ENCODE measurements at regions not wholly inside any gene's neighbourhood (a gene's known extent, or its start where the extent isn't known, plus 50 kb on each side); places are given as distances from the start of the nearest gene placed in this dataset.
A peak's percentile ranks its signal among the peaks of the same experiment; 100 is the strongest.

DNA sequence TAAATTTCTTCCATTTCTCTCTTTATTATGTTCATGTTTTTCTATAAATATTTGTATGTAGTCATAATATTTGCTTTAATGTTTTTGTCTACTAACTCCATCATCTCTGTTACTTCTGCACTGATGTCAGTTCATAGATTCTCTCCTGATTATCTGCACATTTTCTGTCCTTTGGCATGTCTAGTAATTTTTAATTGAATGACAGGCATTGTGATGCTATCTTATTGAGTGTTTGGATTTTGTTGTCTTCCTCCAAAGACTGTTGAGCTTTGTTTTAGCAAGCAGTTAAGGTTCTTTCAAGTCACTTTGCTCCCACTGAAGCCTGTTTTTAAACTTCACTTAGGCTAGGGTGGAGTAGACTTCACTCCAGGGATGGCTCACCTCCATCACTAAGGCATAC is 276.8 kb downstream of the DLEU7 start:
- no peak for DNase-seq (ENCODE audit: low read depth in 2 of 2)
- TF ChIP-seq, protein P1, sequence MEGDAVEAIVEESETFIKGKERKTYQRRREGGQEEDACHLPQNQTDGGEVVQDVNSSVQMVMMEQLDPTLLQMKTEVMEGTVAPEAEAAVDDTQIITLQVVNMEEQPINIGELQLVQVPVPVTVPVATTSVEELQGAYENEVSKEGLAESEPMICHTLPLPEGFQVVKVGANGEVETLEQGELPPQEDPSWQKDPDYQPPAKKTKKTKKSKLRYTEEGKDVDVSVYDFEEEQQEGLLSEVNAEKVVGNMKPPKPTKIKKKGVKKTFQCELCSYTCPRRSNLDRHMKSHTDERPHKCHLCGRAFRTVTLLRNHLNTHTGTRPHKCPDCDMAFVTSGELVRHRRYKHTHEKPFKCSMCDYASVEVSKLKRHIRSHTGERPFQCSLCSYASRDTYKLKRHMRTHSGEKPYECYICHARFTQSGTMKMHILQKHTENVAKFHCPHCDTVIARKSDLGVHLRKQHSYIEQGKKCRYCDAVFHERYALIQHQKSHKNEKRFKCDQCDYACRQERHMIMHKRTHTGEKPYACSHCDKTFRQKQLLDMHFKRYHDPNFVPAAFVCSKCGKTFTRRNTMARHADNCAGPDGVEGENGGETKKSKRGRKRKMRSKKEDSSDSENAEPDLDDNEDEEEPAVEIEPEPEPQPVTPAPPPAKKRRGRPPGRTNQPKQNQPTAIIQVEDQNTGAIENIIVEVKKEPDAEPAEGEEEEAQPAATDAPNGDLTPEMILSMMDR (IDR thresholded peaks at IDR 0.05; ENCODE audit: low read depth, low read length): no peak
- H3K4me3 ChIP-seq (replicated peaks in 1 of 2; ENCODE audit: low read depth in 2 of 2, low read length in 2 of 2): no peak overlapping the region

DNA sequence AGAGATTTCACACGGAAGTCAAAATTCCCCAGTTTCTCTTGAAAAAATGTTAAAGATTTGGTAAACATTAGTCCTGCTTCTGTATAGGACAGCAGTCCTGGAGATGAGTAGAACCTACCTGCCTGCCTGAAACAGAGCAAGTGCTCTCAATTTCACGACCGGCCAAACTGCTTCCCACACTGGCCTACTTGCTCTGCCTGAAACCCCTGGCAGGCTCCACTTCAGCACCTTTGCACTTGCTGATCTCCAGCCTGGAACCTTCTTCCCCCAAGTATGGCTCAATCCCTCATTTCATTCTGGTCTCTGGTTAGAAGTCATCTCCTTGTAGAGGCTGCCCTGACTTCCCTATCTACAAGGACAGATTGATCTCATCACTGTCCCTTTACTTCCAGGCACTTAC is 271.4 kb downstream of the DLEU7 start:
- DNase-seq (ENCODE audit: low read depth in 2 of 2): no peak
- H3K4me3 ChIP-seq (replicated peaks in 1 of 2; ENCODE audit: low read depth in 2 of 2, low read length in 2 of 2): no peak overlapping the region
- TF ChIP-seq, protein P1 (IDR thresholded peaks at IDR 0.05; ENCODE audit: low read depth, low read length): no peak

DNA sequence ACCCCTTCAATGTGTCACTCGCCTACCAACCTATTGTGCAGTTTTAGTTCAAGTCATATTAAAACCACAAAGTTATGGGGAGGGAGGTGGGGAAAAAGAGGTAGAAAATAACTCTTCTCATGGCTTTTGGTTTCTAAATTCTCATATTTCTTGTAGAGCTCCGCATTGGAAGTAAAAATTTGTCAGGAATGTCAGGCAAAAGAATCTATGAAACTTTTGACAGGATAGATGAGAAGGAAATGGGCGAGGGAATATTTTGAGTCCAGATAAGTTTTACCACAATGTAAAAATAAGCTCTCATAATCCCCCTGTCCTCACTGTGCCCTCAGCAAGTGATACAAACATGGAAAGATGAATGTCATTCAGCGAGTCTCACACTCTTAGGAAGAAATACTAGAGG is 270.4 kb downstream of the DLEU7 start:
- TF ChIP-seq, protein P1 (IDR thresholded peaks at IDR 0.05; ENCODE audit: low read depth, low read length): no peak
- DNase-seq (ENCODE audit: low read depth in 2 of 2): no peak
- no peak overlapping the region for H3K4me3 ChIP-seq (replicated peaks in 1 of 2; ENCODE audit: low read depth in 2 of 2, low read length in 2 of 2)

DNA sequence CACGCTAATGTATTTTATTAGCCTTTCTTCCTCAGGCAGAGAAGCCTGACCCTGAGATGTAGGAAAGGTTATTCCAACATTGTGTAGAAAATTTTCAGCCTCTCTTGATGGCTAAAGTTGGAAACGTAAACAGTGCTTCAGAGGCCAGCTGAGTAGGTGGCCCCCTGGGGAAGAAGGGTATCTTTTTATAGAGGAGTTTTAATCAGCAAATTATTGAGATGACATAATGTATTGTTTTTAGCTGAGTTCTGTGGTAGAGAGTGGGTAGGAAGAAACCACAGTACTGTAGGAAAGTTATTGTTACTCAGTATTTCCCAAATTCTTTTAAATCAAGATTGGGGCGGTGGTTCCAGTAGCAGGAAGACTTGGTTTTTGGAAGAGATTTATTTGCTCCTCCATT is 268.8 kb downstream of the DLEU7 start:
- no peak overlapping the region for H3K4me3 ChIP-seq (replicated peaks in 1 of 2; ENCODE audit: low read depth in 2 of 2, low read length in 2 of 2)
- TF ChIP-seq, protein P1 (IDR thresholded peaks at IDR 0.05; ENCODE audit: low read depth, low read length): no peak
- DNase-seq (ENCODE audit: low read depth in 2 of 2): peak; percentile 59 to 63

DNA sequence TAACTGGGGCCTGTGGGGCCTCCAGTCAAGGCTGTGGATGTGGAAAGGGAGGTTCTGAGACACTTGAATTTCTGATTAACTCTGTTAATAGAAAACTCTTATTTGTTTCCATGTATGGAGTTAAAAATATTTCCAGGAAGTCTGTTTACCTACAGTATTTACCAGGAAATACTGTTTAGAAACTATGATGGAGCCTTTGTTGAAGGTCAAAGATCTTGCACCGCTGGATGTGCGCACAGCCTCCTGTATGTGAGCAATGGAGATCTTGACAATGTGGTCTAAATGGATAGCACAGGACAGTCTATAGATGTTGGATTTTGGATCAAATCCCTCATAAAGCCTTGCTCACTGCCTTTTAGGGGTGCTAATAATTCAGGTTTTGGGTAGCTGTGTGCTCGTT is 268.4 kb downstream of the DLEU7 start:
- no peak for DNase-seq (ENCODE audit: low read depth in 2 of 2)
- H3K4me3 ChIP-seq (replicated peaks in 1 of 2; ENCODE audit: low read depth in 2 of 2, low read length in 2 of 2): no peak overlapping the region
- TF ChIP-seq, protein P1 (IDR thresholded peaks at IDR 0.05; ENCODE audit: low read depth, low read length): no peak

DNA sequence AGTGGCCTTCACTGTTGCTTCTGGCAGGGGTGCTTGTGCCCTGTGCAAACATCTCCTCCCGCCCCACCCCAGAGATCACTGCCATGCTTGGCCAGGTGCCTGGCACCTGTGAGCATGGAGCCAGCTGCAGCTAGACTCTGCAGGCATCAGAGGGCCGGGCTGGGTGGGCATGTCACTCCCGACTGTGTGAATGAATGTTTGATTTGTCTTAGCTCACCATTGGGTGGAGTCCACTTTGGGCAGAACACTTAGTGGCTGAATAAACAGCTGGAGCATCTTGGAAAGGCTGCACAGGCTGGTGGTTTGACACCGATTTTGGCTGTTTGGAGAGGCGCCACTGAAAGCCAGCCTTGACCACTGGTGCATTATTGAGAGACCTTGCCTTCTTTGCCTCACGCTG is 267.3 kb downstream of the DLEU7 start:
- TF ChIP-seq, protein P1 (IDR thresholded peaks at IDR 0.05; ENCODE audit: low read depth, low read length): no peak
- DNase-seq (ENCODE audit: low read depth in 2 of 2): no peak
- no peak overlapping the region for H3K4me3 ChIP-seq (replicated peaks in 1 of 2; ENCODE audit: low read depth in 2 of 2, low read length in 2 of 2)

DNA sequence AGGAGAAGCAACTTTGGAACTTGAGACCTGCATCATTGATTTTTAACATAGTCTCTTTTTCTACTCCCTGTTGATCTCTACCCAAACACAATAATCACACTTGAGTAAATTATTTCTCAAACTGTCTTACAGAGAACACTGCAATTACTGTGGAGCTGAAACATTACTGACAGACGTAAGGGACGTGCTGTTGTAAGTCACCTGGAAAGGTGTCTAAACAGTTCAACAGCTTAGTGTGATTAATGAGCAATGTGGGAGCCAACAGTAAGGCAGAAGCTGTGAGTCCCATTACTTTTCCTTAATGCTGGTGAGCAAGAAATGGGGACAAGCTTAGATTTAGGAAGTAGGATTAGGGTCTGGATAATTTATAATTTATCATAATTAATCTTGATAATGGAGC is 265.7 kb downstream of the DLEU7 start:
- no peak overlapping the region for H3K4me3 ChIP-seq (replicated peaks in 1 of 2; ENCODE audit: low read depth in 2 of 2, low read length in 2 of 2)
- DNase-seq (ENCODE audit: low read depth in 2 of 2): no peak
- TF ChIP-seq, protein P1 (IDR thresholded peaks at IDR 0.05; ENCODE audit: low read depth, low read length): no peak
